NCI-H2196 (cell line): ENCODE measurements at regions not wholly inside any gene's neighbourhood (a gene's known extent, or its start where the extent isn't known, plus 50 kb on each side); places are given as distances from the start of the nearest gene placed in this dataset.

Experiments
- DNase-seq: peaks from one replicate; lab custom pipeline; 2025; ENCODE audit not compliant: unreplicated experiment; lab: John Stamatoyannopoulos, UW

DNA sequence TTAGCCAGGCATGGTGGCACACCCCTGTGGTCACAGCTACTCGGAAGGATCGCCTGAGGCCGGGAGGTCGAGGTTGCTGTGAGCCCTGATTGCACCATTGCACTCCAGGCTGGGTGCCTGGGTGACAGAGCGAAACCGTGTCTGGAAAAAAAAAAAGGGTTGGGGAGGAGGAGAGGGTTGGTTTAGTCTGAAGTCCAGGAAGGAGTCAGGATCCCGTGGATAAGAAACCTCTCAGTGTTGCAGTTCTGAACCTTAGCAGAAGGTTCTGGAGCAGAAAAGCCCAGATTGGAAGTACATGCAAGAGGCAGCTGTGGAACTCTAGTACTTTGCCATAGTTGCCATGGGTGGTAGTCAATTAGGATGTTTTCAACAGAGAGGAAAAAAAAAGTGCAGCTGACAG is 125.2 kb upstream of the CPEB4 start:
- DNase-seq = no peak

DNA sequence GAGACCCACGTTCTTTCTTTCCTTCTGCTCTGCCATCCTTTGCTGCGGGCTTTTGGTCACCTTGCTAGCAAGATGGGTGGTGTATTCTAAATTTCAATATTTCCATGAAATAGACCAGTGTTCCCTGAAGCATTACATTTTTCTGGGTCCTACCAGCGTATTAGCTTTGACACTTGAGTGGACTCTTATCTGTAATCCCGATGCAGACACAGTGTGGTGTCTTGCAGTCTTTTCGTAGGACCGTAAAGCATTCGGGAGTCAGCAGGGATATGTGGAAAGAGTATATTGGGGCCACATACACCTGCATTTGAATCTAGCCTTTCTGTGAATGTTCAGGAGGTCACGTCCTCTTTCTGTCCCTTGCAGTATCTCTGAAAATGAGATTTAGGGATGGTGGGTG is 124.7 kb upstream of the CPEB4 start:
- no peak for DNase-seq

DNA sequence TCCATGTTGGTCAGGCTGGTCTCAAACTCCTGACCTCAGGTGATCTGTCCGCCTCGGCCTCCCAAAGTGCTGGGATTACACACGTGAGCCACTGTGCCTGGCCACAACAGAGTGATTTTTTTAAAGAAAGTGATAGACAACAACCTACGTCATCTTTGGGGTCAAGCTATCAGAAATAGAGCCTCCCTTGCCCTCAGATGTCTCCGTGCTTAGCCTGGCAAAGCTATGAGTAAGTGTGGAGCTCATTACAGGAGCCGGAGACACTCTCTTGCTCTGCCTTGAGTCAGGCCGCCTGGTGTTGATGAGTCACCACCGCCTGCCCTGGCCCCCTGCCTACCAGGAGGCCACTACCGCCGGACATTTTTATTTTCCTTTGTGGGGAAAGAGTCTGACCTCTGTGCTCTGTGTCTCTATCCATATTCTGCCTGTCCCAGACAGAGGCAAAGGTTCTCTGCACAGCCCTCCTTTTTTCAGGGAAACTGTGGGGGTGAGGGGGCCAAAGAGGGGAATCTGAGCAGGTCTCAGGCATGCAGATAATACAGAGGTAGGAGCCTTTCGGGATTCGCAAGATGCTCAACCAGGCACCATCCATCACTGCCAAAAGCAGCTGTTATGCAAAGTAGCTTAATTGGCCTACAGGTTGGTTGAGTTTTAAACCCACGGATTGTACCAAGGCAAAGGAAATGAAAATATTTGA is 123.7 kb upstream of the CPEB4 start:
- peak; percentile 30 for DNase-seq

DNA sequence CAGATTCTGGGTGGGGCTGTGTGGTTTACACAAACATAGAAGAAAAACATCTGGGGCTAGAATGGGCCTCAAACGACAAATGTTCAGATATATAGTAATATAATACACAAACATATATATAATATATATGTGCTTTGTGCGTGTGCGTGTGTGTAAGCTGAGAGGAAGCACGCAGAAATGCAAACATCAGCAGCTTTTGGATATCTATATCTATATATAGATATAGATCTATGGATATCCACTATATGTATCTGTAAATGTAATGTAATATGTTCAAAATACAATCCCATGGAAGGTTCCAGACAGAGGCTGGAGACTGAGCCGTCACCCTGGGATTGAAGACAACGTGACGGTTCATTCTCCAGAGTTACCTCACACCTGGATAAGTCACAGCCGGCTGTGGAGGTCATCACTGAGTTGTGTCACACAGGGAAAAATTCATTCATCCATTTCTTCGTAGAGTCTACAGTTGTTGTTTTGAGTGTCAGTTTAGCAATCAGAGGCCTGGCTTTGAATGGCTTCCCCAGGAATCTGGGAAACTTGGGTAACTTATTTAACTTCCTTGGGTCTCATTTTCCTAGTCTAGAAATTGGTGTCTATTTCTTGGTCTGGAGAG is 123.0 kb upstream of the CPEB4 start:
- DNase-seq = no peak

DNA sequence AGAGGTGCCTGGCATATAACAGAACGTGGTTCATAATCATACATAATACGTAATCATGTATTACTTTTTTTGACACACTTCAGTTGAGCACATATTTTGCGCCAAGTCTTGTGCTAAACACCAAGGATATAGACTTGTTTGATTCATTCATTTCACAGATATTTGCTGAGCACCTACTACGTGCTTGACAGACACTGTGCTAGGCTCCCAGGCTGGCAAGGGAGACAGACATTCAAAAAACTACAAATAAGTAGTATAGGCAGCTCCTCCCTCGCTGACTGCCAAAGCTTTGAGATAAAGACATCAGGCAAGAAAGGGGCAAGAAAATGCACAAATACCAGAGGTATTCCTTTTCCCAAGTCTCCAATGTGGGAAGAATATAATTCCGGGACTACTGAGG is 122.5 kb upstream of the CPEB4 start:
- DNase-seq = no peak

DNA sequence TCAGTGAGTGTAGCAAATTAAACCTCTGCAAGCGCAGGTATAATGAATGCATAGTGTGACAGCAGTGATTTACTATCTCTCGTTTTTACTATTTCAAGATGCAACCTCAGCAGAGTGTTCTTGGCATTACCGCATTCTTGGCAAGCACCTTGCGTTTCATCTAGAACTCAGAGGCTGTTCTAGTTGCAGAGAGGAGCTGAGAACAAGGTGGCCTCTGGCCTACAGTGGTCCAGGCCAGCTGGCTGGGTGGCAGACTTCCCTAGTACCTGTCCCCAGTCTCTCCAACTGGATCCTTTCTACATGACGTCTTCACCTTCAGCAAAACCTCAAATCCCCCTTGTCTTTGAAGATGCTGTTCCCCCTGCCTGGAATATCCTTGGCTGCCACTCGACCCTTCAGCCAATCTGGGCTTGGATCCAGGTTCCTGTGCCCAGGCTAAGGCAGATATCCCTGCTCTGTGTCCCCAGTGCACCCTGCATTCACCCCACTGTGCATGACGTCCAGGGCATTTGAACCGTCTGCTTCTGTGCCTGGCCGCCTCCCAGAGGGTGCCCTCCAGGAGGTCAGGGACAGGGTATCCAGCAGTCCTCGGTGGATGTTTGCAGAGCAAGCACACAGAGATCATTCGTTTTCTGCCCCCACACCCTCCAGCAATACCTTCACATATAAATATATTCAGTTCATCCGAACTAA is 120.4 kb upstream of the CPEB4 start:
- no peak for DNase-seq

DNA sequence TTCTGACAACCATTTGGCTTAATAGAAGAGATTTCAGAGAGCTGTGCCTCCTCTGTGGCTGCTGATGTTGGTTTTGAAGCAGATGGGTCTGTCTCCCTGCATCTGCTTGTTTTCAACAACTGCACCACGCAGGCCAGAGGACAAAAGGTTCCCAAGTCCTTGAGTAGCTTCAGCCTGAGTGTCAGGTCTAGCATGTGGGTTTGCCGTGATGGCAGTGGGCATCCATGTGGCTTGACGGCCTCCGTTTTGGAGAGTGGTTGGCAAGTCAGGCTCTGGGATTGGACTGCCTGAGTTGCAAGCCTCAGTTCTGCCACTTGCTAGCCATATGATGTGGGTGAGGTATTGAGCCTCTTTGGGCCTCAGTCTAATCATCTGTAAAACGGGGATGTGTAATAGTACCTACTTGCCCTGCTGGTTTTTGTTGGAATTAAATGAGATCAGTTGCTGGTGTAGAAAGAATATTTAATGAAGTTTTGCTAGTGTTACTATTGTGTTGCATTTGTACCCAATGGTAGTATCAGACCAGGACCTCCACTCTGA is 119.8 kb upstream of the CPEB4 start:
- DNase-seq = no peak

DNA sequence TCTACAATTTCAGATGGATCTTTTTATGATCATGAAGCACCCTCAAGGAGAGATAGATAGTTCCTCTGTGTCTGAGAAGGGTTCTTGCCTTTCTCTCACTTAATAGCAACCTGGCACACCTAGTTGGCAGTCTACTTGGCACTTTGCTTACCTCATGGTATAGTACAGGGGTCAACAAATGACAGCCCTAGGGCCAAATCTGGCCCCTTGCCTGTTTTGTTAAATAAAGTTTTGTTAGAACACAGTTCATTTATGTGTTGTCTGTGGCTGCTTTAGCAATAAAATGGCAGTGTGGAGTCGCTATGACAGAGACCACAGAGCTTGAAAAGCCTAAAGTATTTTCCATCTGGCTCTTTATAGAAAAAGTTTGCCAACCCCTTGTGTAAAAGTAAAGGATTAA is 119.3 kb upstream of the CPEB4 start:
- DNase-seq = no peak

DNA sequence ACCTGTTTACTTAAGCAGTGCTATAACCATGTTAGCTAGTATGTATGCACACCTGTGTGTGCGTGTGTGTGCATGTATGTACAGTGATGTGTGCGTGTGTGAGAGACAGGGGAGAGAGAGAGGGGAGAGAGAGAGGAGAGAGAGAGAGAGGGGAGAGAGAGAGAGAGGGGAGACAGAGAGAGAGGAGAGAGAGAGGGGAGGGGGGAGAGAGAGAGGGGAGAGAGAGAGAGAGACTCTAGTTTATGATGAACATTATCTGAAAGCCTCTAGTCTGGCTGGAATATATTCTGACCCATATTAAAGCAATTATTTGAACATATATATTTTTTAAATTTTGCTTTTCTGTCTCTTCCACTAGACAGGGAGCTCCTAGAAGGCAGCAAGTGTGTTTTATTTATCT is 117.5 kb upstream of the CPEB4 start:
- no peak for DNase-seq

DNA sequence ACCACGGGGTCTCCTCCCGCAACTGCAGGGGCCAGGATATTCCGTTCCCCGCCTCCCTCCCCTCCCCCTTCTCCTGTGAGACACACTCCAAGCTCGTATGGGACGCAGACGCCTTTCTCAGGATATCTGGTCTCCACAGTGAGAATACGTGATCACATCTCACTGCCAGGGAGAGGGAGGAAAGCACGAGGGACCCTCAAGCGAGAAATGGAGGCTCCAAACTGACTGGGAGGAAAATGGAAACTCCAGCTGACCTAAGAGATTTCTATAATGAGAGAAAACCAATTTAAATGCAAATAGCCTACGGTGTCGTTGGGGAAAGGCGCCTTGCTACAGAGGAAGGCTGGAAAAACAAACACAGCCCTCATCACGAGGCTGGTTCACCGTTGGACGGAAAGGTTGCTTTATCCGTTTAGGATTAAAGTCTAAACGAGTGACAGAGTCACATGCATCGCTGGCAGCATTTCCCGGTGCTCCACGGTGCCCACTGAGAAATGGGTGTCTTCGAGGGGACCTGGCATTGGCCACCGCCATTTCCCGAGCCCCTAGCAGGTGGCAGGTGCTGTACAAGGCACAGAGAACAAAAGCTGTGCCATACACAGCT is 116.9 kb upstream of the CPEB4 start:
- no peak for DNase-seq

DNA sequence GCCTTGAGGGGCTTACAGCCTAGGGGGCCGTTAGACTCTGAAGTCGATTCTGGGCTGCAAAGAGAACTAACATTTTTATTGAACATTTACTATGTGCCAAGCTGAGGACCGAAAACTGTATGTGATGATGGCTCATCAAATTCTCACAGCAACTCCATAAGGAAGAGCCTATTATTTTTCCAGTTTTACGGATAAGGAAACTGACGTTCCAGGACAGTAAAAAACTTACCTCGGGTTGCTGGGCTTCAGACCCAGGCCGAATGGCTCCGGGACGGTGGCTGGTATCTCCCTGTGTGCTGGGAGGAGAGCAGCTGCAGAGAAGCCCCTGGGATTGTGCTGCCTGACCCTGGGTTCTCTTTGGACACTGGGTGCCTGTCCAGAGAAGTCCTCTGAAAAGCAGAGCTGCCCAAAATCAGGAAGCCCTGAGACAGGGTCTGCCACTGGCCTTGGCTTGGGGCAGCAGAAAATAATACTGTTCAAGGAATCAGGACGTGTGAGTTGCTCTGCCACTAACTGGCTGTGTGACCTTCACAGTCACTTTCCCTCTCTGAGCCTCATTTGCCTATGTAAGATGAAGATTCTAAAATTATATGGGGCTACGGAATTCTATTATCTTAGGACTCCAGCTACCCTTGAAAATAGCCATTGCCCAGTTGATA is 116.3 kb upstream of the CPEB4 start:
- no peak for DNase-seq

DNA sequence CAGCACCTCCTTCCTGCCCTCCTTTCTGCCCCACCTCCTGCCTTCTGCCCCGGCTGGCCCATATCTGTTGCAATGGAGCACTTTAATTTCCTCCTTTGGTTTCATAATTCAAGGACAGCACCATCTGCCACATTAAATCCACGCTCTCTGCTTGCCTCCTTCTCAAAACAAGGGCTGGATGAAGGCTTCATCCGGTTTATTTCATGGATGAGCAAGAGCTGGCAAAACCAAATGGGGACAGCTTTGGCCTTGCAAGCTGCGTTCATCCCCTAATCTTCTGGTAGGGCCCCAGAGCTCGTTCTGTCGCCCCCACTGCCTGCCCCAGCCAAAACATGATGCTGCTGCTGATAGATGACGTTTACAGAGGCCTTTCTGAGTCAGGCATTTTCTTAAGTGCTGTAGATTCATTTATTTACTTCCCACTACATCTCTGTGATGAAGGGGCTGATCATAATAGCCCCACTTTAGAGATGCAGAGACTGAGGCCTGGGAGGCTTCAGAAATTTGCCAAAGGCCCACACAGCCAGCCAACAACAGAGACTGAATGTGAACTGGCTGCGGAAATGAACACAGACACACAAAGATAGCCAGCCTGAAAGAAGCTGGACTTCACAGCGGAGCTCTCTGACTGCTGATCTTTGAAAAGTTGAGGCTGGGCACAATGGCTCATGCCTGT is 115.6 kb upstream of the CPEB4 start:
- DNase-seq = no peak

DNA sequence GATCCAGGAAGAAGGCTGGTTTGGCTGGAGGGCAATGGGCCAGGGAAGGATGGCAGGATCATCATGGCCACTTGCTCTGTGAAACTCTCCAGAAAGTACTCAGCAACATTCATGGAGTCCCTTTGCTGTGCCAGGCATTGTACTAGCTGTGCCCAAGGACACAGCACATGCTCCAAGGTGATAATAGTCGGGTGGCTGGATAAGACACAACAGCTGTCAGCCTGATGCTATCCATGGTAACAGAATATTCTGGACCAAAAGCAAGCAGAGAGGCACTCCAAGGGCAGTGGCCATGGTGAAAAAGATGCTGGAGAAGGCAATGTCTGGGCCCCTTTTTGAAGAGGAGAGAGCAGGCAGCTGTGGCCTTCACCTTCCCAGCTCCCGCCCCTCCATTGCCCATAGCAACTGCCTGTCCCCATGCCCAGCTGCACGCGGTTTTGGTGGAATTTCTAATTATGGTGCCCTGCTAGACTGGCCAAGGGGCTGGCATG is 113.8 kb upstream of the CPEB4 start:
- DNase-seq = no peak

DNA sequence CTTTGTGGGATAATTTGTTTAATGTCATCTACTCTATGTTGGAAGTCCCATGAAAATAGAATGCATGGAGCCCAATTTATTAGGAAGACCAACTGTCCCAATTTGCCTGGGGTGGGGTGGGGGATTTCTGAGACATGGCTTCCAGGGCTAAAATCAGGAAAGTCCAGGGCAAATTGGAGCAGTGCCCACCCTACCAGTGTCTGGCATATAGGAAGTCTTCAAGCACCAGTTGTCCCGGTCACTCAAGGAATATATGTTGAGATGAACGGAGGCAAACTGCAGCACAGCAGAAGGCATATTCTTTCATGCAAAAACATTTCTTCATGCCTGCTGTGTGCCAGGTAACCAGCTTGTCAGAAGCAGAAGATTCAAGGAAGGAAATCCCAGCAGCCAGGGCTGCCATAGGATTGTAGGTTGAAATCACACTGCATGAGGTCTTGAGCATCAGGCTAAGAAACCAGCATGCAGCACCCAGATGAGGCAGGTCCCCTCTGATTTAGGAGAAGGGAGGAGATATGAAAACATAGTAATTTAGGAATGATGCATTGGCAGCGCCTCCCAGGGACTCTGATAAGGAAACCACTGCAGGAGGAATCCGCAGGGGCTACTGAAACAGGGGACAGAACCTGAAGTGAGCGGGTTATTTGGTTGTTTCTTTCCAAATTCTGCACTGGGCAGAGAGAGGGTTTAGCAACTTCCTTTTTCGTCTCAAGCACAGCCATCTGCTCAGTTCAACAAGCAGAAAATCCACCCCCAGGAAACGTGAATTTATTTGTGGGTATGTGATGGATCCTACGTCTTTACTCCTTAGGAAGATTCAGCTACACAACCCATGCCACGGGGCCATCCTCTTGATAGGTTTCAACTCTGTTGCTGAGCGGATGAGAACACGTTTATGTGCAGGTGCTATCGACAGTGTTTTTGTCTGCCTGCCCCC is 112.6 kb upstream of the CPEB4 start:
- DNase-seq = no peak

DNA sequence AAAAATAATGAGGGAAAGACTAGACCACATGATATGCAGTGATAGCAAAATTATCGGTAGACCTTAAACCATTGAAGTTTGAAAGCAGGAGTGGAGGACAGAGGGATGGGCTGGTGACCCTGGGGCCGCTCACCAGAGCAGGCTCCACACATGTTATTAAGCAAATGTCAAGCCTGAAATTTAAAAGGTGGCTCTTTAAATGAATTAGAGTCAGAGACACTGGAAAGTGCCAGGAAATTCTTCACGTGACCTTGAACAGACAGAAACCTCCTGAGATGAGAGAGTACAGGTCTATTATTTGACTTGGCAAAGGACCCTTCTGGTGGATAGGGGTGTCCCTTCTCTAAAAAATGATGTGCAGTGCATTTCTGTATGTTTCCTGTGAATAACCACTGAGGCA is 111.0 kb upstream of the CPEB4 start:
- no peak for DNase-seq

DNA sequence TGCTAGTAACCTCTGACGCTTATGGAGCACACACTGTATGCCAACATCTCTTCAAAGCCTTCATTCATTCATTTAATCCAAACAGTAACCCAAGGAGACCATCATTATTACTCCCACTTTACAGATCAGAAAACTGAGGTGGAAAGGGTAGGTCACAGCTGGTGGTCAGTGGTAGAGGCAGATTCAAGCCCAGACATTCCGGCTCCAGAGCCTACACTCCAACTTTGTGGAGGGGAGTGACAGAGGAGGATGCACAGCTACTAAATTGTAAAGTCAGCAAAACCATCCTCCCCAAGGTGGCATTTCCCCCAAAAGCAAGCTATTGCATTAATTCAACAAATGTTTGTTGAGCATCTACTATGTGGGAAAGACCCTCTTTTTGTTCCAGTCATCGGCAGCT is 110.5 kb upstream of the CPEB4 start:
- DNase-seq = no peak

DNA sequence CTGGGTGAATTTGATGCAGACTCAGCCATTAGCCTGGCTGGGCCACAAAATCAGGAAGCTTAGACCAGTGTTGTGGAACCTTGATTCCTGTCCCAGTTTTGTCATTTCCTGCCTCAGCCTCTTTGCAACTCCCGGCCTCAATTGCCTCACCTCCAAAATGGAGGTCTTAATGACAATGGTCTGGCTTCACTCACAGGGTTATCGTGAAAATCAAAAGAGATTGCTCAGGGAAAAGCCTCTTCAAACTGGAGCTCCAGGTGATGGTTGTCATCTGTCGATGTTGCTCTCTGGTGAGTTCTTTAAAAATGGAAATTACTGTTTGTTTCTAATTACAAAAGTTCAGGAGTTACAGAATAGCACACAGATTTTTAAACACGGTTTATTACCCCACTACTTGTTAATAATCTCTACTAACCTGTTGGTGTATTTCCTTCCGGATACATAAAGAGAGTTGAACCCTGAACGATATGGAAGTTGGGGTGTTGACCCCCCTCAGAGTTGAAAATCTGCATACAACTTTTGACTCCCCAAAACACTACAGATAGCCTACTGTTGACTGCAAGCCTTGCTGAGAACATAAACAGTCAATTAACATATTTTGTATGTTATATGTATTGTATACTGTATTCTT is 109.9 kb upstream of the CPEB4 start:
- DNase-seq = no peak

DNA sequence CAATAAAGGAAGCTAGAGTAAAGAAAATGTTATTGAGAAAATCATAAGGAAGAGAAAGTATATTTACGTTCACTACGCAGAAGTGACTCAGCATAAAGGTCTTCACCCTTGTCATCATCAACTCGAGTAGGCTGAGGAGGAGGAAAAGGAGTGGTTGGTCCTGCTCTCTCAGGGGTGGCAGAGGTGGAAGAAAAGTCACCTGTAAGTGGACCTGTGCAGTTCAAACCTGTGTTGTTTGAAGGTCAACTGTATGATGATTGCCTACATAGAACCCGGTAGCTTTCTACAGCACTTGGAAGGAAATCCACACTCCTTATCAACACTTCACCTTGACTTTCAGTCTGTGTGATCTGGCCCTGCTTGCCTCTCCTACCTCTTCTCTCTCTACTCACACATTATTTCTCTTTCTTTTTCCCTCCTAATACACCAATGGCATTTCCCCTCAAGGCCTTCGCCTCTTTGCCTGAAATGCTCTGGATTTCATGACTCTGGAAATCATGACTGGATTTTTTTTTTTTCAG is 109.3 kb upstream of the CPEB4 start:
- DNase-seq = no peak
